ENCODE measurements at regions not wholly inside any gene's neighbourhood (a gene's known extent, or its start where the extent isn't known, plus 50 kb on each side); places are given as distances from the start of the nearest gene placed in this dataset.

DNA sequence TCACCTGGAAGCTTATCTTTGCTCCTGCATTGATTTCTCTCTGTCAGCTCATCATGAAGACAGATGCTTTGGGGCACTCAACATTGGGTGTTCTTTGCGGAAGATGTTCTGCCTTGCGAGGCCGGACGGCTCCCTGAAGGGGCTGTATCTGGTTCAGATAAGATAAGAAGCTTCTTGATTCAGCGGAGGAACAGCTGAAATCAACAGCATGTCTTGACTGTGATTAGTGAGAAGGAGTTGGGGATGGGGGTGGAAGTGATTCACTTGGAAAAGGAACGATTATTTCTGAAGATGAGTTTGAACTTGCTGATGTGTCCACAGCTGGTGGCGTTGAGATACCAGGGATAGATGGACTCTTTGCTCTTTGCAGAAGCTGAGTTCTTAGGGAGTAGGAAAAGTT, 126.9 kb upstream of the WSCD1 start:
- TF ChIP-seq CTCF (IDR thresholded peaks at IDR 0.05) (no peak), EZH2phosphoT487 (IDR thresholded peaks at IDR 0.05) (no peak), EZH2 (IDR thresholded peaks at IDR 0.05) (no peak)
